ENCODE measurements at regions not wholly inside any gene's neighbourhood (a gene's known extent, or its start where the extent isn't known, plus 50 kb on each side); places are given as distances from the start of the nearest gene placed in this dataset.

DNA sequence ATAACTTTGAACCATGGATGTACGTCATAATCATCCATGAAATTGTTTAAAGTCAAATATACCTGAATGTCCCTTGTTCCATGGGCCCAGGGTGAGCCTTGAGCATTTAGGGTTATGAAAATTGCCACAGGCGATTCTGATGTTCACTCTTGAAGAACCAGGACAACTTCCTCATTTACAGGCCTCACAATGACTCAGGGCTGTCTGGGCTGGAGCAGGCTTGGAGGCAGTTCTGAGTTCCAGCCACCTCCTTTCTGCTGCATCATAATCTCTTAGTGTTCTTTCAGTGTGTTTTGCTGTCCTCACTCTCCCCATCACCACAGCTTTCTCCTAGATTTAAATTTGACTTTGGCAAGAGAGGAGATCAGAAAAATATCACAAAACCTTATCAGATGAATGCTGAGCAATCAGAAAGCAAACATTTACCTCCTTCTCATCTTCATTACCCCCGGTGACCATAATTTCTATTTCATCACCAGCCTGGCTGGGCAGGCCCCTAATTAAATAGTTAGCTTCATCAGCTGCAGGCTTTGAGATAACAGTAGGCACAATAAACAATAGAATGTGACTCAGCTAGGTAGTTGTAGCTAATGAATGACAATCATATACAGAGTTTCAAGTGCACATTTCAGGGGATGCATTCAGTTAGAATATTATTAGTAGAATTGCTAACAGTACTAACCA is 571.0 kb downstream of the SH2D4B start:
- TF ChIP-seq POLR2A (IDR thresholded peaks at IDR 0.05): no peak
- no peak for TF ChIP-seq EP300 (IDR thresholded peaks at IDR 0.05)
- TF ChIP-seq, protein P1, sequence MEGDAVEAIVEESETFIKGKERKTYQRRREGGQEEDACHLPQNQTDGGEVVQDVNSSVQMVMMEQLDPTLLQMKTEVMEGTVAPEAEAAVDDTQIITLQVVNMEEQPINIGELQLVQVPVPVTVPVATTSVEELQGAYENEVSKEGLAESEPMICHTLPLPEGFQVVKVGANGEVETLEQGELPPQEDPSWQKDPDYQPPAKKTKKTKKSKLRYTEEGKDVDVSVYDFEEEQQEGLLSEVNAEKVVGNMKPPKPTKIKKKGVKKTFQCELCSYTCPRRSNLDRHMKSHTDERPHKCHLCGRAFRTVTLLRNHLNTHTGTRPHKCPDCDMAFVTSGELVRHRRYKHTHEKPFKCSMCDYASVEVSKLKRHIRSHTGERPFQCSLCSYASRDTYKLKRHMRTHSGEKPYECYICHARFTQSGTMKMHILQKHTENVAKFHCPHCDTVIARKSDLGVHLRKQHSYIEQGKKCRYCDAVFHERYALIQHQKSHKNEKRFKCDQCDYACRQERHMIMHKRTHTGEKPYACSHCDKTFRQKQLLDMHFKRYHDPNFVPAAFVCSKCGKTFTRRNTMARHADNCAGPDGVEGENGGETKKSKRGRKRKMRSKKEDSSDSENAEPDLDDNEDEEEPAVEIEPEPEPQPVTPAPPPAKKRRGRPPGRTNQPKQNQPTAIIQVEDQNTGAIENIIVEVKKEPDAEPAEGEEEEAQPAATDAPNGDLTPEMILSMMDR (IDR thresholded peaks at IDR 0.05): no peak
- 55 to 72% (median 63%) methylated on average over 3 of the region's 3 CpGs for WGBS, 3 donors
- DNase-seq: no peak
- Histone ChIP-seq H3K9me3 (no peaks in the 10 kb centered on the region), H3K27ac (no peak overlapping the region), H3K4me3 (no peak overlapping the region), H3K27me3 (no peaks in the 10 kb centered on the region), H3K4me1 (ENCODE audit: insufficient read depth) (no peaks in the 10 kb centered on the region), H3K36me3 (no peaks in the 10 kb centered on the region)
- intact Hi-C loops (cut with DNase I): no loop called here

DNA sequence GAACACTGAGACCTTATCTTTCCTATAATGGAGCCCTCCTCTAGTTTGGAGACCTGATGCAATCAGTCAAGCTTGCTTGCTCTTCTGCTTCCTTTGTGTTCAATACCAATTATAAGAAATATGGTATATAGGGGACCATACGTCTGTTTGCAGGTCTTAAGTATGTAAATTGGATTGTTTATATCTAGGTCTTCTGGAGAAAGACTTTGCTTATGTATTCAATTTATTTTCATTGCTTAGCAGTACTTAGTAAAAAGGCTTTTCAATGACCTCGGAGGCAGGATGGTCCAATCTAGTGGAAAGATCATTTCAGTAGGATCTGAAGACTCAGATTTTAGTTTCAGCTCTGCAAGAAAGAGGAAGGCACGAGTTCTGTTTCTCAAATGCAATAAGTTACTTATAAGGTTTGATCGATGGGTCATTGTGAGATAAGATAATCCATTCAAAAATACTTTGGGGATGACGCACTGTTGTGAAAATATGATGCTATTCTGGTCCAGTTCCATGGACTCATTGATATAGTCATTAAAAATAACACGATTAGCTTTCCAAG is 571.6 kb downstream of the SH2D4B start:
- DNase-seq: no peak
- H3K27ac ChIP-seq: no peak overlapping the region
- WGBS, 3 donors: 73 to 82% (median 79%) methylated on average over 6 of the region's 6 CpGs
- no peaks in the 10 kb centered on the region for H3K27me3 ChIP-seq
- H3K4me1 ChIP-seq (ENCODE audit: insufficient read depth): no peaks in the 10 kb centered on the region
- no peaks in the 10 kb centered on the region for H3K9me3 ChIP-seq
- H3K36me3 ChIP-seq: no peaks in the 10 kb centered on the region
- no peak for TF ChIP-seq EP300 (IDR thresholded peaks at IDR 0.05)
- TF ChIP-seq, protein P1 (IDR thresholded peaks at IDR 0.05): no peak
- TF ChIP-seq POLR2A (IDR thresholded peaks at IDR 0.05): no peak
- no peak overlapping the region for H3K4me3 ChIP-seq
- intact Hi-C loops (cut with DNase I): no loop called here

DNA sequence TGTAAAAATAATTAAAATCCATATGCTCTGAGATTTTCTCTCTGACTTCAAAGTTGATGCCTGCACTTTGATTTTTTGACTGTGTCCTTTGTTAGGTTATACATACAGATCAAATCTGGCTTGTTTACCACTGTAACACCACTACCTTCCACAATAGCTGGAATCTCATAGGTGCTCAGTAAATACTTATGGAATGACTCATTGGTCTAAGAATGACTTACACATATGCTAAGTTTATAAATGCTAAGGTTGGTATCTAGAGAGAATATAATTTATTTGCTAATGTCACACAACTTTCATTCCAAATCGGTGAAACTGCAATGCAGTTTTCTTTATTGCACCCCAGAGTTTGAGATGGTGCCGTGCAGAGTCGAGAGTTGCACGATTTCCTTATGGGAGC is 578.5 kb downstream of the SH2D4B start:
- TF ChIP-seq POLR2A (IDR thresholded peaks at IDR 0.05) (no peak), EP300 (IDR thresholded peaks at IDR 0.05) (no peak)
- TF ChIP-seq, protein P1 (IDR thresholded peaks at IDR 0.05): no peak
- no peak overlapping the region for H3K4me3 ChIP-seq
- intact Hi-C loops (cut with DNase I): no loop called here
- DNase-seq: no peak
- no peaks in the 10 kb centered on the region for H3K9me3 ChIP-seq
- no peaks in the 10 kb centered on the region for H3K36me3 ChIP-seq
- H3K4me1 ChIP-seq (ENCODE audit: insufficient read depth): no peaks in the 10 kb centered on the region
- H3K27me3 ChIP-seq: no peaks in the 10 kb centered on the region
- H3K27ac ChIP-seq: no peak overlapping the region
- WGBS, 3 donors: 74 to 77% (median 74%) methylated on average over 4 of the region's 4 CpGs

DNA sequence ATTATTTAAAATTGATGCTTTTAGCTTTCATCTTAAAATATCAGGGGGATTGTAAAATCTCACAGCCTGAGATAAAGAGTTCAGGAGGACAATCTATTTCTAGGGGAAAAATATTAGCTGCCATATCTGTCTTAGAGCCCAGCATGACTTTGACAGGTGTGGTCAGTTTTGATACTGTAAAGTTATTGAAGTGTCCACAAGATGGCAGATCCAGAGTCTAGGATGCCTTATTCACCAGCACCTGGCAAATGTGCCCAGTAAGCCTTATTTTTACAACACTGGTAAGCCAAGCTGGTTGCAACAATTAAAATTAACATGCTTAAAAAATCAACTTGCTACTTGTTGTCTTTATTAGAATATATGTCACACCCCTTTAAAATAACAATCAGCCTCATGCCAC is 579.3 kb downstream of the SH2D4B start:
- no peak for DNase-seq
- Histone ChIP-seq H3K36me3 (no peaks in the 10 kb centered on the region), H3K27ac (no peak overlapping the region), H3K4me1 (ENCODE audit: insufficient read depth) (no peaks in the 10 kb centered on the region), H3K27me3 (no peaks in the 10 kb centered on the region), H3K9me3 (no peaks in the 10 kb centered on the region), H3K4me3 (no peak overlapping the region)
- intact Hi-C loops (cut with DNase I): no loop called here
- TF ChIP-seq EP300 (IDR thresholded peaks at IDR 0.05): no peak
- TF ChIP-seq POLR2A (IDR thresholded peaks at IDR 0.05): no peak
- TF ChIP-seq, protein P1 (IDR thresholded peaks at IDR 0.05): no peak
